Loucy (cell line): ENCODE measurements at regions not wholly inside any gene's neighbourhood (a gene's known extent, or its start where the extent isn't known, plus 50 kb on each side); places are given as distances from the start of the nearest gene placed in this dataset.

Experiments
- CTCF ChIP-seq: fragments of 200-600 bp; sonication (generic); conservative IDR thresholded peaks from 2 replicates; pipeline ENCODE4 v1.5.1; 2014; ENCODE audit warnings: mild to moderate bottlenecking, antibody characterized with exemption, low read length
- EZH2phosphoT487 ChIP-seq: fragments of 200-600 bp; IDR thresholded peaks from 2 replicates; pipeline ENCODE4 v1.6.1; 2018; ENCODE audit warnings: antibody characterized with exemption, mild to moderate bottlenecking, moderate library complexity, borderline replicate concordance

GRCh38 chr5:161078793-161079192, 226.8 kb upstream of the ATP10B start:
- TF ChIP-seq CTCF = no peak
- TF ChIP-seq EZH2phosphoT487 = no peak
